ENCODE measurements at regions not wholly inside any gene's neighbourhood (a gene's known extent, or its start where the extent isn't known, plus 50 kb on each side); places are given as distances from the start of the nearest gene placed in this dataset.
"Not testable (repeated sequence)": the region's sequence is repeated elsewhere in the genome, so short reads cannot be mapped to it uniquely, and the experiment has no call there.

- H3K27me3 ChIP-seq, result no peaks in the 10 kb centered on the region
- no peaks in the 10 kb centered on the region for H3K4me1 ChIP-seq
- DNase-seq, result no peak
- no peak overlapping the region for H3K4me3 ChIP-seq
- no peaks in the 10 kb centered on the region for H3K9me3 ChIP-seq
- no peak for TF ChIP-seq POLR2A (IDR thresholded peaks at IDR 0.05)
- TF ChIP-seq CTCF (IDR thresholded peaks at IDR 0.05), result no peak
- intact Hi-C loops (cut with DNase I; ENCODE audit: low total_unique reads), result no loop called here
- H3K27ac ChIP-seq, result no peak overlapping the region
- H3K36me3 ChIP-seq (ENCODE audit: low read depth, missing control alignments), result no peaks in the 10 kb centered on the region
- WGBS, 2 donors, result 95 to 97% methylated on average over 2 of the region's 2 CpGs
Measured at GRCh38 chr7:106570146-106570545, 90.8 kb downstream of the CCDC71L start.

- Histone ChIP-seq H3K27me3 (no peaks in the 10 kb centered on the region), H3K9me3 (no peaks in the 10 kb centered on the region), H3K4me3 (no peak overlapping the region), H3K36me3 (ENCODE audit: low read depth, missing control alignments) (no peaks in the 10 kb centered on the region), H3K4me1 (no peaks in the 10 kb centered on the region), H3K27ac (no peak overlapping the region)
- intact Hi-C loops (cut with DNase I; ENCODE audit: low total_unique reads), result no loop called here
- WGBS, 2 donors, result 94 to 97% methylated on average over 10 of the region's 10 CpGs
- DNase-seq, result no peak
- TF ChIP-seq POLR2A (IDR thresholded peaks at IDR 0.05) (no peak), CTCF (IDR thresholded peaks at IDR 0.05) (no peak)
Measured at GRCh38 chr7:106569500-106569929, 91.4 kb downstream of the CCDC71L start.

- Histone ChIP-seq H3K4me3 (no peak overlapping the region), H3K9me3 (no peaks in the 10 kb centered on the region), H3K27ac (no peak overlapping the region), H3K27me3 (no peaks in the 10 kb centered on the region), H3K36me3 (ENCODE audit: low read depth, missing control alignments) (no peaks in the 10 kb centered on the region), H3K4me1 (no peaks in the 10 kb centered on the region)
- 71 to 72% methylated on average over 4 of the region's 4 CpGs for WGBS, 2 donors
- TF ChIP-seq CTCF (IDR thresholded peaks at IDR 0.05) (no peak), POLR2A (IDR thresholded peaks at IDR 0.05) (no peak)
- intact Hi-C loops (cut with DNase I; ENCODE audit: low total_unique reads), result no loop called here
- DNase-seq, result no peak
Measured at GRCh38 chr7:106568680-106569499, 92.1 kb downstream of the CCDC71L start.

- no peaks in the 10 kb centered on the region for H3K9me3 ChIP-seq
- WGBS, 2 donors, result 80 to 83% methylated on average over 2 of the region's 2 CpGs
- no peaks in the 10 kb centered on the region for H3K27me3 ChIP-seq
- H3K27ac ChIP-seq, result no peak overlapping the region
- no peak for DNase-seq
- no peak overlapping the region for H3K4me3 ChIP-seq
- H3K4me1 ChIP-seq, result no peaks in the 10 kb centered on the region
- no peak for TF ChIP-seq POLR2A (IDR thresholded peaks at IDR 0.05)
- TF ChIP-seq CTCF (IDR thresholded peaks at IDR 0.05), result no peak
- no peaks in the 10 kb centered on the region for H3K36me3 ChIP-seq (ENCODE audit: low read depth, missing control alignments)
- intact Hi-C loops (cut with DNase I; ENCODE audit: low total_unique reads), result no loop called here
Measured at GRCh38 chr7:106568002-106568679, 92.8 kb downstream of the CCDC71L start.

GRCh38 chr7:106567204-106568001, 93.6 kb downstream of the CCDC71L start:
- H3K4me1 ChIP-seq; H3K27me3 ChIP-seq; H3K27ac ChIP-seq; DNase-seq; H3K4me3 ChIP-seq; H3K36me3 ChIP-seq (ENCODE audit: low read depth, missing control alignments); H3K9me3 ChIP-seq; intact Hi-C loops (cut with DNase I; ENCODE audit: low total_unique reads): not testable (repeated sequence)
- WGBS, 2 donors, result 76 to 89% methylated on average over 15 of the region's 15 CpGs
